ENCODE measurements at regions not wholly inside any gene's neighbourhood (a gene's known extent, or its start where the extent isn't known, plus 50 kb on each side); places are given as distances from the start of the nearest gene placed in this dataset.

GRCh38 chr6:108746366-108746765 lies 101.9 kb upstream of the ARMC2 start:
- no peak for DNase-seq (ENCODE audit: extremely low spot score)
- ChIA-PET CTCF (interaction anchor here (1.1 to 2.1 kb wide), 2 partner anchors 13 to 205 kb away, joined by 3 to 4 read pairs; no protein-coding TSS in a partner anchor), POLR2A (no interaction called here)
- TF ChIP-seq CTCF (IDR thresholded peaks at IDR 0.05; ENCODE audit: control extremely low read depth, extremely low read depth, low read depth, missing control alignments): no peak

DNA sequence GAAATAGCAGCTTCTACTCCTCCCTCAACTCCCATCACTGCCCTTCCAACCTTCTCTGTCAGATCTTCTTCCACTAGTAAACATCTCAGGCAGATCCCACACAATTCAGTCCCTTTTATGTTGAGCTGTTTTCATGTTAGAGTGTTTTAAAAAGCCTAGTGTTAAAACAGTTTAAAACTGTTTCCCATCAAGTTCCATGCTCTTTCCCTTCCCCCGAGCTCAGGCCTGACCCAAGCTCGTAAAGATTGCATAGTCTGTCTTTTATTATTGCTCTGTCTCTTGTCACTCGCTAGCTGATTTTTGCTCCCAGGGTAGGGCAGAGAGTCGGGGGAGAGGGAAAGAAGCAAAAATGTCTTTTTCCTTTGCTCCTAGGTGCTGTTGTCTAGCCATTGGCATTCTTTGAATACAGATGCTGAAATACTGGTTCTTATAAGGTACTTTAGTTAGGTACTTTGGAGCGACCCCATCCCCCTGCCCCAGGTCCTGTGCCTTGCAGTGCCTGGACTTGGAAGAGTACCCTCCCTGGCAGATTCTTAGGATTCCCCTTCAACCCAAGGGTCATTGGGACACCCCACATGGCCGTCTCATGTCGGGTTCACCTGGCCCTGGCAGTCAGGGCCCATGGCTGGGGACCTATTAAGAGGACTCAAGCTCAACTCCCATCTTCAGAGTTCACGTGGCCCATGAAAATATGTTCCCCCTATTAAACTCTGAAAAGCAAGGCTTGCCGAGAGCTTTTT lies 101.2 kb upstream of the ARMC2 start:
- no peak for DNase-seq (ENCODE audit: extremely low spot score)
- CTCF ChIA-PET: interaction anchor here (1.1 to 2.1 kb wide), 2 partner anchors 9 to 205 kb away, joined by 3 to 4 read pairs; no protein-coding TSS in a partner anchor
- TF ChIP-seq CTCF (IDR thresholded peaks at IDR 0.05; ENCODE audit: control extremely low read depth, extremely low read depth, low read depth, missing control alignments): no peak
- POLR2A ChIA-PET: no interaction called here

GRCh38 chr6:108748055-108748454 lies 100.2 kb upstream of the ARMC2 start:
- CTCF ChIA-PET: interaction anchor here (0.6 to 1.1 kb wide), 2 partner anchors 8 kb away, joined by 3 read pairs; no protein-coding TSS in a partner anchor

DNA sequence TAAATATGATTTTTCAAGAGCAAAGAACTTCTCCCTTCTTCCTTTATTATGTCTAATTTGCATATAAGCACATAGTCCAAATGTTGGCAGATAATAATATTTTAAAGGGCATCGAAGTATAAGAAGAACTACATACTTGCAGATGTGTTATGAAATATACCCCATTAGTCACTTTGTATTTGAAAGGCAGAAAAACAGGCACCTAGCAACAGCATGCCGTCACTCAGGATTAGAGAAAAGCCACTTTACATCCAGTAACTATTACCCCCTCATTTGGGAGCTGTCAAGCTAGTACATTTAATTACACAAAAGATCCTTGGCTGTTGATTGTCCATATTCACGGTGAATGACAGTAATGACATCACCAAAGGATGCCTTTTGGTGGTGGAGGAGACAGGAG lies 99.3 kb upstream of the ARMC2 start:
- DNase-seq (ENCODE audit: extremely low spot score): no peak
- ChIA-PET CTCF (no interaction called here), POLR2A (no interaction called here)
- no peak for TF ChIP-seq CTCF (IDR thresholded peaks at IDR 0.05; ENCODE audit: control extremely low read depth, extremely low read depth, low read depth, missing control alignments)

More at GRCh38 chr6:108748055-108748454, 100.2 kb upstream of the ARMC2 start:
- POLR2A ChIA-PET: no interaction called here
- no peak for DNase-seq (ENCODE audit: extremely low spot score)
- TF ChIP-seq CTCF (IDR thresholded peaks at IDR 0.05; ENCODE audit: control extremely low read depth, extremely low read depth, low read depth, missing control alignments): no peak

DNA sequence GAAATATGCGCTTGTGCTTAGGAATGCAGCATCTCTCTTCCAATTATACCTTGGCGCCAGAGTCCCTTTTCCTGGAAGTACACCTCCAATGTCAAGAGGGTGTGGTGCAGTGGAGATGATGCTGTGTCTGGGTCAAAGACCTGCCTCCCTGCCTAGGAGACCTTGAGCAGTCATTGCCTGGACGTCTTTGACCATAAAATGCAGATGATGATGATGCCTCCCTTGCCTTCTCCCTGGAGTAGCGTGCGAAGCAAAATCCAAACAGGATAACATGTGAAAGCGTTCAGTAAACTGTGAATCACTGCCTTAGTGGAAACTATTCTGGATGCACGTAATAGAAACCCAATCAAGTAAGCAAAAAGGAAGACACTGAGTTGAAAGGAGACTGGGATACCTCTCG lies 97.4 kb upstream of the ARMC2 start:
- CTCF ChIA-PET: interaction anchor here (1.8 kb wide), 1 partner anchor 17 kb away, joined by 4 read pairs; no protein-coding TSS in a partner anchor
- no peak for DNase-seq (ENCODE audit: extremely low spot score)
- POLR2A ChIA-PET: no interaction called here

DNA sequence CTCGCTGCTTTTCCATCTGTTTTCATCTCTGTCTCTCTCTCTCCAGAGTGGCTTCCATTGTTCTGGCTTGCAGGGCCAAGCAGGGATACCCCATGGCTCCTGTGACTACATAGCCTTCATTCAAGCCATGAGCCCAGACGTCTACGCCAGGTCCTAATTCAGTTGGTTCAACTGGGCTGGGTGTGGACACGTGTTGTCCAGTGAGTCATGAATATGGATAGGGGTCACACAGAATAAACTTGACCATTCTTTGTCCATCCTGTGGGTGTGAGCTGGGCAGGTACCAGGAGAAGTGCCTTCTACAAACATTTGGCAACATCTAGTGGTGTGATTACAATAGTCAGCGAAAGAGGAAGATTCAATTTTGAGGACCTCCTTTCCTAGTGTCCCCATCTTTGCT lies 96.9 kb upstream of the ARMC2 start:
- no peak for DNase-seq (ENCODE audit: extremely low spot score)
- ChIA-PET CTCF (no interaction called here), POLR2A (no interaction called here)
- no peak for TF ChIP-seq CTCF (IDR thresholded peaks at IDR 0.05; ENCODE audit: control extremely low read depth, extremely low read depth, low read depth, missing control alignments)

More for the DNA sequence above, 97.4 kb upstream of the ARMC2 start:
- TF ChIP-seq CTCF (IDR thresholded peaks at IDR 0.05; ENCODE audit: control extremely low read depth, extremely low read depth, low read depth, missing control alignments): no peak
